ENCODE measurements at regions not wholly inside any gene's neighbourhood (a gene's known extent, or its start where the extent isn't known, plus 50 kb on each side); places are given as distances from the start of the nearest gene placed in this dataset.
A peak's percentile ranks its signal among the peaks of the same experiment; 100 is the strongest.

DNA sequence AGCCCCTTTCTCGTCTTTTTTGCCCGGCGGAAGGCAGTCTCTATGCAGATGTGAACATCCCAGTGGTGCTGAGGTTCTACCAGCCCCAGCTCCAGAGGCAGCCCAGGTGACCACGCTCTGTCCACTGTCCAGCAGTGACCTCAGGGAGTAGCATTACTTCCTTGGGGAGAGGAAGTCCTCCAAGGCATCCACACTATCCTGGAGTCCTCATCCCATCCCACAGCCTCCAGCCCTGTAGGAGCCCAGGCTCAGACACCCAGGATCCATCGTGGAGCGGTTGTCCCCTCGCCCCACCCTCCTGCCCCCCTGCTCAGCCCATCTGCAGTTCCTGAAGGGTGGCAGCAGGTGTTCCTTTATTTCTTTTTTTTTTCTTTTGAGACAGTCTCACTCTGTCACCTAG, 294.5 kb upstream of the IRX4 start:
- DNase-seq (ENCODE audit: low spot score) = no peak
- FAIRE-seq = no peak

DNA sequence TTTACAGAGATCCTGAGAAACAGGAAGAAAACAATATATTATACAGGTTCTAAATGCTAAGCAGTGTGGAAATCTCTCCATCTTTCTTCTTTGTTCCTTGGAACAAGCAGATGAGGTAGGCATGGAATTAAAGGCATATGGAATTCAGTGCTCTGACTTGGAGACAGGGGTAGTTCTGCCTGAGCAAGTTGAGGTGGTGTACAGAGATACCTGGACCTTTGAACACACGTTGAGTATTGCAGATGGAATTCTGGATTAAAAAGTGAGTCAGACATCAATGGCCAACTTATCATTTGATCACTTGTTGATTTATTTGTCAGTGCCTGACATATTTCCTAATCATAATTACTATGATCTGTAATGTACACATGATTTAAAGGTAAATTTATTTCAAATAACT, 293.9 kb upstream of the IRX4 start:
- no peak for FAIRE-seq
- no peak for DNase-seq (ENCODE audit: low spot score)

DNA sequence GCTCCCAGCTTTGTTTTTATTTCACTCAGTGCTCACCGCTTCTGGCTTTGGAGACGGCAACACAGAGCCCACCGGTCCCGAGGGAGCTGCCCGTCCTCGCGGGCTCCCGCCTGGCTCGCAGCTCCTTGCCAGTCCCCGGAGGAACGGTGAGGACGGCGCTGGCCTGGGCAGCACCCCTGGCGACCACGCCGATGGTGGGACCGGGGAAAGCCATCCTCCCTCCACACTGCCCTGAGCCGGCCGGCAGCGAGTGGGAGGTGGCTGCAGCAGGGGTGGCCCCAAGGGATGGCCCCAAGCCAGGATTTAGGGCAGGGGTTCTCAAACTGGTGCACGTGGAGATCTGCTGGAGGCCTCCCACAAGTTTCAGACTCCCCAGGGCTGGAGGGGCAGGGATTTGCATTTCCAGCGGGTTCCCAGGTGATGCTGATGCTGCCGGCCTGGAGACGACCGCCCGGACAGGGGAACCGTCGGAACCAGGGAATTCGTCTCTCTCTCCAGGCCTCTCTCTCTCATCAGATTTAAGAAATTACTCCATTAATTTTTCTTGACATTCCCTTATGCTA, 293.2 kb upstream of the IRX4 start:
- DNase-seq (ENCODE audit: low spot score) (no peak), FAIRE-seq (no peak)

- DNase-seq (ENCODE audit: low spot score) (no peak), FAIRE-seq (no peak)
Observed at GRCh38 chr5:2175041-2175440, 292.3 kb upstream of the IRX4 start.

- DNase-seq (ENCODE audit: low spot score) = no peak
- FAIRE-seq = no peak
Observed at GRCh38 chr5:2174538-2174937, 291.8 kb upstream of the IRX4 start.

DNA sequence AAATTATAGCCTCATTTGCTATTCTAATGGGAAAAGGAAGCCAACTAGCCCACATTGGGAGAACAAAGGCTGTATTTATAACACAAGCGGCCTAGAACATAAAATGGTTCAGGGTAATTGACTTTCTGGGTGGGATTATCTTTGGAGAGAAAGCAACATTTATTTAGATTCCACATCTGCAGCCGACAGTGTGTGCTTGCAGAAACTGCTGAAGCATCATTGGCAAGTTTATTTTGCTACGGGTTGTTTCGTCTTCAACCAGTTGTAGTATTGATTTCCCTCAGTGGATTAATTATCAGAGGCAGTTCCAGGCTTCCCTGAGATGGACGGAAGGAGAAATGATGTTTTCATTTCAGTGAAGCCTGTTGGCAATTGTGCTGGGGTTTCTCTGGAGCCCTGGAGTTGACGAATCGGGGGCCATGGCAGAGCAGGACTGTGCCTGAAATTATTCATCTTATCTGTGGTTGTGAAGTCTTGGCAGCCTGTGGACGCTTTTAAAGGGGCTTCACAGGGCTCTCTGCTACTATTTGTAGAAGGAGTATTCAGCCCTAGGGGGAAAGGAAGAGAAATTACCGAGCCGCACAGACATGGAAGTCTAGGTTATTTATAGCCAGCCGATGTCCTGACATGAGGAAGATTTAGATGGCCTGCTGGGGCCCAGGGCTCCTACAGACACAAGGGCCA, 290.6 kb upstream of the IRX4 start:
- DNase-seq (ENCODE audit: low spot score) (no peak), FAIRE-seq (no peak)

- FAIRE-seq = no peak
- DNase-seq (ENCODE audit: low spot score) = no peak
Observed at GRCh38 chr5:2172471-2172870, 289.7 kb upstream of the IRX4 start.

DNA sequence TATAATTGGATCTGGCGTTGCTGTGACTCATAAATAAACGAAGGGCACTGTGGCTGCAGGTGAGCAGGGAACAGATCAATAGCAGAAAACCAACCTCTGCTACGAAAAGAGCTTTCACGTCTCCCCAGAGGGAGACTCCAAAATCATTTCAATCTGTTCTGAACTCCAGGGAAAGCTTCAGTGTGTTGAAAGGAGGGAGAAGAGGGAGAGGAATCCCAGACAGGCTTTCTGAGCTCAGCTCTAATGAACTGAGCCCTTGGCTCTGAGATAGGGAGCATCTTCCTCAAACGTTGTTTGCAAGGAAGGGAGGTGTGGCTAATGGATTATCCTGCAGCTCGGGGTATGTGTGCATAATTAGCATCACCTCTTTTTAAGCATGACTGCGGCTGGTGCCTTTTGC, 288.0 kb upstream of the IRX4 start:
- DNase-seq (ENCODE audit: low spot score) (no peak), FAIRE-seq (no peak)

GRCh38 chr5:2169850-2170760, 287.4 kb upstream of the IRX4 start:
- peak; percentile 70 for DNase-seq (ENCODE audit: low spot score)
- no peak for FAIRE-seq

DNA sequence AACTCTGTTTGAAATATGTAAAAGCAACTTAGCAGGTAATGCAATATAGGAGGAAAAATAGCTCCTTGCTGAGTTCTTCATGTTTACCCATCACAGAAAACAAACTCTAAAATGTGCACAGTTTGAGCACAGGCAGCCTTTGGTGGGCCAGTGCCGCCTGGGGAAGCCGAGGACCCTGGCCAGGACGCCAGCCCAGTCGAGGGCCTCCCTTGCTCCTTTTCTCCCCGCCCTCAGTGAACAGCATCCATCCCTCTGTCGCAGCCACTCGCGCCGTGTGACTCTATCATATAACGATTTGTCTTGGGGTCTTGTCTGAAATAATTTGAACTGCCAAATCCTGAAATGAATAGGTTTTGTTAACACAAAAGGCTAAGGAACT, 286.7 kb upstream of the IRX4 start:
- no peak for FAIRE-seq
- DNase-seq (ENCODE audit: low spot score) = no peak

GRCh38 chr5:2168601-2169429, 286.1 kb upstream of the IRX4 start:
- DNase-seq (ENCODE audit: low spot score) (no peak), FAIRE-seq (peak; percentile 30)

GRCh38 chr5:2167671-2168070, 284.9 kb upstream of the IRX4 start:
- FAIRE-seq (no peak), DNase-seq (ENCODE audit: low spot score) (no peak)

DNA sequence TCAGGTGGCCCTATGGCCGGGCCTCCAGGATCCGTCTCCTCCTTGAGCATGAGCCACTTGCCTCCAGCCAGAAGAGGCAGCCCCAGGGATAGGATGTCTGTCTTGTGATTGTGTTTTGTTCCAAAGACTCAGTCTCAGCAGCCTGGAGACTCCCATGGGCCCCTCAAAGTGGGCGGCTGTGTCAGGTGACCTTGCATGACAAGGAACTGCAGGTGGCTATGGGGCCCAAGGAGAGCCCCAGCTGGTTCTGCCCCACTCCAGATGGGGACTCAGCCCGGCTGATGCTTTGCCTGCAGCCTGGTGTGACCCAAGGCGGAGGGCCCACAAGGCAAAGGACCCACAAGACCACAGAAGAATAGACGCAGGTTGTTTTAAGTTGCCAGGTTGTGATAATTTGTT, 284.3 kb upstream of the IRX4 start:
- no peak for FAIRE-seq
- no peak for DNase-seq (ENCODE audit: low spot score)

DNA sequence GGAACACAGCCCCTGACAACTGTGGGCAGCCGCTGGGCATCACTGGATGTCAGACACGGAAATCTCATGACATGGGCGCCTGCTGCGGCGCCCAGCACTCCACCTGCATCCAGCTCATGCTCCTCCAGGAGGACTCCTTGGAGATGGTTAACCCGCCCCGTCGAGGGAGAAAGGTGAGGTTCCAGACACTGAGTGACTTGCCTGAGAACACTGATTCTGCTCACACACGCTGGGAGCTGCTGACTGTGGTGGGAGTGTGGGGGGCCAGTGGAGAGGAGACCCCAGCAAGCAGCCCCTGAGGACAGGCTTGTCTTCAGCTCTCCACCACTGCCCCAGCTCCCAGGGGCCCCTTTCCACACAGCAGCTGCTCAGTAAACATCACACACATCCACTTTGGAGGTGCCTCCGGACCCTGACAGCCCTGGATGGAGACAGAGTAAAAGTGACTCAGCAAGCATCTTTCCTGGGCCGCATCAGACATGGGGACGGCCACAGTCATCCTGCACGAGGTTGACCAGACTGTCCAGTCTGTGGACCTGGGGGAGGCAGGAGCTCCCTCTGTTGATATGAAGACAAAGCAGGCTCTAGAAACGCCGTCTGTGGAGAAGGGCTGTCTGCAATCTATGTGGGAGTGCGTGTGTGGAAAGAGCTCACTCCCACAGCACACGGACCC, 283.7 kb upstream of the IRX4 start:
- FAIRE-seq (no peak), DNase-seq (ENCODE audit: low spot score) (no peak)

DNA sequence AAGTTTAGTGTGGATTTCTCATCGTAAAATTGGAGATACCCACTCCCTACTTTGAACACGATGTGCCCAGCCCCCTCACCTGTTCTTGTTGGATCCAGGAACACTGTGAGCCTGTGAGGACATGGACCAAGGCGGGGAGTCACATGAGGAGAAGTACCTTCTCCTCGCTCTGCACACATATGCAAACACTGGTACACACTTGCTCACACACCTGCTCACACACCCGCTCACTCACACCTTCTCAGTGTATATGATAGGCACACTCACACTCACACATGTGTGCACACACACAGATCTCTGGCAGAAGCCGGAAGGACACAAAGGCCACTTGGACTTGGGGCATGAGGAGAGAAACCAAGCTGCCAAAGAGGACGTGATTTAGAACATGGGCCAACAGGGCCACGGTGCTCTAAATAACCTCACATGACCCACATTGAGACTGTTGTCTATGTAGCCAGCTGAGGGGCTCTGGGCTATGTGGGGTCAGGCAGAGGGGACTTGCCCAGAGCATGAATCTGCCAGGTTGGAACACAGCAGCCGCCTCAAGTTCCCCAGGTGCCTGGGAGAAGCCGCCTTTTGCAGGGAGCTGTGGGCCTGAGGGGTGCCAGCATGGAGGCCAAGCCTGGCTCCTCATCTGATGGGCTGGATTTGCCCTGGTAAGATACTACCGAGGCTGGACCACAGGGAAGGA, 283.0 kb upstream of the IRX4 start:
- DNase-seq (ENCODE audit: low spot score) (no peak), FAIRE-seq (no peak)

DNA sequence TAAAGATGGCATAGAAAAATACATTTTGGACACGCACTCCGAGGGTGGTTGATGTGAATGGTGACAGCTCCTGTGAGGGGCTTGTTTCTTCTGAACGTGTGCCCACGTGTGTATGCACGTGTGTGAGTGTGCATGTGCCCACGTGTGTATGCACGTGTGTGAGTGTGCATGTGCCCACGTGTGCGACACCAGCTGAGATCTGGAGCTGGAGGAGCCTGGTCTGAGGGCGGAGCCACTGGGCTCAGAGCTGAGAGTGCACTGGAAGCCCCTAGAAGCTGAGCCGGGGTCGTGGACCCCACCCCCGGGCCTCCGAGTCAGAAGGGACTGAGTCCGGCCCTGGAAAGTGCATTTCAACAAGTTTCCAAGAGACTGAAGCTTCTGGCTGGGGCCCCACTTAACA, 282.5 kb upstream of the IRX4 start:
- DNase-seq (ENCODE audit: low spot score) (no peak), FAIRE-seq (peak; percentile 66)

GRCh38 chr5:2164586-2164985, 281.9 kb upstream of the IRX4 start:
- DNase-seq (ENCODE audit: low spot score) (no peak), FAIRE-seq (no peak)

GRCh38 chr5:2163940-2164490, 281.3 kb upstream of the IRX4 start:
- FAIRE-seq (no peak), DNase-seq (ENCODE audit: low spot score) (no peak)

- no peak for FAIRE-seq
- DNase-seq (ENCODE audit: low spot score) = no peak
Observed at GRCh38 chr5:2163060-2163856, 280.5 kb upstream of the IRX4 start.
